Stimulated activated CD4-positive, alpha-beta T cell treated with anti-CD3 and anti-CD28 coated beads, TNF-alpha, amount 100 ng/mL, for 4 hours (primary cell): ENCODE measurements at regions not wholly inside any gene's neighbourhood (a gene's known extent, or its start where the extent isn't known, plus 50 kb on each side); places are given as distances from the start of the nearest gene placed in this dataset.

Source experiments
- DNase-seq, 3 experiments: peaks; one replicate each; pipeline ENCODE4 v3.0.0-alpha.2; 2020; ENCODE audit warnings: low read depth in 3 of 3

DNA sequence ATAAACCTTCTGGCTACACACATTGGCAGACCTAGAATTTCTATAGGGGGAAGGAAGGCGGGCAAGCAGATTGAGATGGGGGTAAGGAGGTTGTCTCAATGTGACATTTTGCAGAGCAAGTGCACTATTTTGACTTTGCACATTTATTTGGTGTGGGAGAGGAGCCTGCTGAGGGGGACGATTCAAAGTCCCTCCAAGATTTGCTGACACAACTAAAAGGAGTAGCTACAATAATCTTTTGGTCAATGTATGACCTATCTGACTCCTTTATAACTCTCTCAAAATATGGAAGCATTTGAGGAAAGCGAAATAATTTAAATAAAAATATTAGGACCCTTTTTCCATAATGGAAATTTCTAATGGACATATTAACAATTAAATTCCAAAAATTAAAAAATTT lies 274.9 kb upstream of the PPARGC1A start:
- no peak for DNase-seq

DNA sequence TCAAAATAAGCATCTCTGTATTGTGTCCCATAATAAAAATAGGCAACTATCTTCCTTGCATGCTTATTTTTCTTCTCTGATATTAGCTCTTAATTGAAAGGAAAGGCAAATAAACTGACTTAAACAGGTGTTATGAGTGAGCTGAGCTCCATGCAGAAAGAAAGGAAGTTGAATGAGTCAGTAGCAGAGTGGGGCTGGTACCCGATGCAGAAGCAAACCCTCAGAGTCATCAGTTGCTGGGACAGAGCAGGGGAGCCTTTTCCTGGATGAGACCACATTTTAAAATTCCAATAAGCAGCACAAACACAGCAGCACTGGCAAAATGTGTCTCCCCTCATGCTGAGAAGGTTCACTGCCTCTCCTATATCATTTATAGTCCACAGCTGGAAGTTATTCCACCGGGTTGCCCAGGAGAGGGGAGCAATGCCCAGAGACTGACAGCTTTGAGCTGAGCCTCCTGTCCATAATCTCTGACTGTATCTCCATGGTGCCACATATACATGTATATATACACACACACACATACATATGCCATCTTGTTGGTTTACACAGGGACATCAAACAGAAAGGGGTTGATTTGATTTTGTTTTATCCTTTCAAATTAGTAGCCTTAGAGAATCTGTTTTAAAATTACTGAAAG lies 274.3 kb upstream of the PPARGC1A start:
- DNase-seq: no peak

DNA sequence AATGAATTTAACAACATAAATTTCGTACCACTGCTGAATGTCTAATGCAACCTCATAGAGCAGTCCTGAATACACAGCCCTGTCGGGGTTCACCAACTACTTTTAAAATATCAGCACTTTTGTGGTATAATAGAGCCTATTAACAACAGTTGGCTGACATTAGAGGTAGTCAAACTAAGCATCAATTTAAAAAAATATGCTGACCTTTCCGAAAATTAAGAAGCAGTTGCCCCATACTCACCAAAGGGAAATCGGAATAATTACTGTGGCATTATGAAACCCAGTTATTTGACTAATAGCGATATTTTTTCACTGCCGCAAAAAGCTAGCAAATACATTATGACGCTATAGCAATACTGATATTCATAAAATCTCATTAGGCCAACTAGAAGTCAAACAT lies 273.5 kb upstream of the PPARGC1A start:
- DNase-seq: no peak

DNA sequence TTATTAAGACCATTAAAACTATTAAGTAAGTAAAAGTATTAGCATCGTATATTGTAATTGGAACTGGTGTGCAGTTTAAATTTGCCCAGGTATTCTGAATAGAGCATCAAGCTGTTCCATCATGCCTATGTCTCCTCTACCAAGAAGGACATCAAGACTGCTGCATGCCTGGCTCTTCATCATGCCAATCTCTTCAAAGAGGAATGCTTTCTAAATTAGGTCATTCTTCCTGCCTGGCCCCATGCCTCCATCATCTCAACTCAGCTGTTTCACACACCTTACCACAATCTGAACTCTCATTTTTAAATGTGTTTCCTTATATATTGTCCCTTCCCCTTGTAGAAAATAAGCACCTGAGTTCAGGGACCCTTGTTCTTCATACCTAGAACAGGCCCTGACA lies 270.5 kb upstream of the PPARGC1A start:
- no peak for DNase-seq

DNA sequence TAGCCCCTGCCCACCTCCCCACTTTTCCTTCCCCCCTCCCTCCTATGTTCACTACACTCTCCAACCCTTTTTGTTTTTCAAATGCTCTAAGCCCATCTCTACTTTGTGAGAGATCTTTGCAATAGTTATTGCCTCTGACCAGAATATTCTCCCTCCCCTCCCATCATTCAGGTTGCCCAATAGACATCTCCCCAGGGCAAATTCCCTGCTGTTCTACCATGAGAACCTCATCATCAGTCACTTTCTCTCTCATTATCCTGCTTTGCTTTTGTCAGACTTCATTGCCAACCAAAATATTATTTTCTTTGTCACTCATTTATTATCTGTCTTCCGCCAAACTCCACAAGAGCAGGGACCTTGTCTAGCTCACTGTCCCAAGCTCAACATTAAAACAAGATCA lies 268.2 kb upstream of the PPARGC1A start:
- DNase-seq: no peak

DNA sequence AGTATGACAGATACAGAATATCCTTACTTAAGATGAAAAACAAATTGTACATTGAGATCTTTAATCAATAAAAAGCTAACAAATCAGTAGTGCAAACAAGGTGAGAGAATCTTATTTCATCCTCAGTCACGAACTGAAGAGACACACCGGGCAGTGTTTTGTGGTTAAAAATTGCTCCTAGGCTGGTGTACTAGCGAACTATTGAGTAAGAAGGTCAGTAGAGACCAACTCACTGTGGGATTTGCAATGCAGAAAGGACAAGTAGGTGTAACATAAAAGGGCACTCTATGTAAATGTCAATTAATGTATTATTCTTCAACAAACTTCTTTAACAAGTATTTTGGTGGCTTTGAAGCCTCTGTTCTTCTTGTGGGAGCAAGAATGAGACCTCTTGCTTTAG lies 260.2 kb upstream of the PPARGC1A start:
- DNase-seq: no peak

DNA sequence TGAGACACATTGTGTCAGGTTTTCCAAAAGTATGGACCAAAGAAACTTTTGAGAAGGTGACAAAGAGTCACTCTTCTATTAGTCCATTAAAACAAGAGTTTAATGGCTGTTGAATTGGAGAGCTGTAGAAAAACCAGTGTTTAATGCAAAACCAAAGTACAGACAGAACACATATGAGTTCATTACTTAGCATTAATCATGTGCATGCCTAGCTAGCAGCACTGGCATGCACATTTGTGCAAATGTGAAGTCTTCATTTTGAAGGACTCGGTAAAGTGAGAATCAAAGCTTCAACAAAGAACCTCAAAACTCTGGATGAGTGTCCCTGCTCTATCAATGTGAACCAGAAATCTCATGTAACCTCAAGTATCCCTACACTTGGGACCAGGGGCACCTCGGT lies 256.3 kb upstream of the PPARGC1A start:
- DNase-seq: no peak

DNA sequence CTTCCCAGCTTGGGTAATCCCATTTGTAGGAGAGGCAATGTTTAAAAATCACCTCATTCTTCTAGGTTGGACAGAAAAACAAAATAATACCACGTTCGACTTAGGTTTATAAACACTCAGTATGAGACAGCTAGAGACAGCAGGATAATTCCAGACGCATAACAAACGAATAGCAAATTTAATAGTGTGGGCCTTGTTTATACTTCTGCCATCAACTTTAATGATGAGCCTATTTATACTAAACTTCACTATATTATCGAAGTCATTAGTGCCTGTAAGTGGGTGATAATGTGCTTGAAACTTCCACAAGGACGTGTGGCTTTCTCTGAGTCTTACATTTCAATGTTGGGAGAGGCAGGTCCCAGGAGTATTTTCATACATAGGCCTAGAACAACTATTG lies 255.7 kb upstream of the PPARGC1A start:
- DNase-seq: no peak

DNA sequence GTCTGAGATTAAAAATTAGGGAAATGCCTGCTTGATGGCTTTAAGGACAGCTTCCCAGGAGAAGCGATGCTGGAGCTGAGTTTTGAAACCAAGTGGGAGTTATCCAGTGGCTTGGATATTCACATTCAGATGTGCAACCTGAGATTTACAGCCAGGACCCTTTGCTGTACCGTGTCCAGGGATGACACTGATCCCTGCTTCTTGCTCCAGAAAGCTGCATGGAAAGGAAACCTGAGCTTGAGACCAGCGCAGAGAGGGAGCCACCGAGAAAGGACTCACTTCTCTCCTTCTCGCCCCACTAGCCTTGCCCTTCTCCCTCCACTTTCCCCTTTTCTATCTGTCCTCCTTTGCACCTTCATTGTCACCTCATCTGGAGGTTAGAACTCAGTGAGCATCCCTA lies 254.5 kb upstream of the PPARGC1A start:
- DNase-seq: no peak

DNA sequence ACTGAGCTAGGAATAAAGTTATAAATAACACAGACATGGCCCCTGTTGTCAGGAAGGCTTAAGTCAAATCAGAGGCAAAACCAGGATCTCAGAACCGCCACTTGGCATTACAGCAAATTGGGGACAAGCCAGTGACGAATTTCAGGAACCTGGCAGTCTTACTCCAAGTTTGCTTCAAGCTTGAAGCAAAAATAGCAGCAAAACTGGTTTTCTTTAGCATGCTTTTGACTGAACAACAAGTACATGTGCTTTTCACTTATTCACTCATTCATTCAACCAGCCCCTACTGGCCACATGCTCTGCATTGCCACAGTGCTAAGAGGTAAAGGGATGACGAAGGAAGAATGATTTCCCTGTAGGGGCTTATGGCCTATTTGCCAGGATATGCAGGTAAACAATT lies 253.9 kb upstream of the PPARGC1A start:
- no peak for DNase-seq

DNA sequence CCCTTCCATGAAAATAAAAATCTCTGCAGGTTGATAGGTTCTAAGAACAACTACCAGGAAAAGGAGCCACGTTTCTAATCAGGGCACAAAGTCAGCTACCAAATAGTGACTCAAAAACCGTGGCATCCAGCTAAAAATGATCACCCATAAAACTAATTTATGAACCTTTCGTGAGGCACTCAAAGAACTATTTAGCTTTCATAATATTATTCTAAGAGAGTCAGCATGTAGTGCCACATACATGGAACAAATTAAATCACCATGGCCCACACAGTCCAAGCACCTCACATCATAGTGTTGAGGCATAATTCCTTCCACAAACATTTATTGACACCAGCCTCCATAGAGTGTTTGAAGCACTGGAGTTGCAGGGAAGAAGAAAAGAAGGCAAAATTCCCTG lies 252.0 kb upstream of the PPARGC1A start:
- DNase-seq: no peak

DNA sequence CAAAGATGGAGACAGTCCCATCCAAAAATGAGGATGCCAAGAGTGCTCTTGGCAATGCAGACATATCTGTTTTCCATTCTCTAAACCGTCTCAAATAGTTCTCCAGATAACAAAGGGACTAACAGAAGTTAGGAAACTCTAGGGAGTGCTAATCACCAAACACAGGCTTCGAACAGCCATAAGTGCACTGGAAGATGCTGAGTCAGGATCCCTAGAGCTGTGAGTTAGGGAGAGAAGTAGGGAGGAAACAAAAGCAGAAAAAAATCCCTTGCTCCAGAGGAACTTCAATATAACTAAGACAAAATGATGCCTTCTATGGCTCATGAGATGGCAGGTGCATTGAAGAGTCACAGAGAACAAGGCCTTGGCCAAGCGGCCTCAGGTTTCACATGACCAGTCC lies 251.0 kb upstream of the PPARGC1A start:
- no peak for DNase-seq

DNA sequence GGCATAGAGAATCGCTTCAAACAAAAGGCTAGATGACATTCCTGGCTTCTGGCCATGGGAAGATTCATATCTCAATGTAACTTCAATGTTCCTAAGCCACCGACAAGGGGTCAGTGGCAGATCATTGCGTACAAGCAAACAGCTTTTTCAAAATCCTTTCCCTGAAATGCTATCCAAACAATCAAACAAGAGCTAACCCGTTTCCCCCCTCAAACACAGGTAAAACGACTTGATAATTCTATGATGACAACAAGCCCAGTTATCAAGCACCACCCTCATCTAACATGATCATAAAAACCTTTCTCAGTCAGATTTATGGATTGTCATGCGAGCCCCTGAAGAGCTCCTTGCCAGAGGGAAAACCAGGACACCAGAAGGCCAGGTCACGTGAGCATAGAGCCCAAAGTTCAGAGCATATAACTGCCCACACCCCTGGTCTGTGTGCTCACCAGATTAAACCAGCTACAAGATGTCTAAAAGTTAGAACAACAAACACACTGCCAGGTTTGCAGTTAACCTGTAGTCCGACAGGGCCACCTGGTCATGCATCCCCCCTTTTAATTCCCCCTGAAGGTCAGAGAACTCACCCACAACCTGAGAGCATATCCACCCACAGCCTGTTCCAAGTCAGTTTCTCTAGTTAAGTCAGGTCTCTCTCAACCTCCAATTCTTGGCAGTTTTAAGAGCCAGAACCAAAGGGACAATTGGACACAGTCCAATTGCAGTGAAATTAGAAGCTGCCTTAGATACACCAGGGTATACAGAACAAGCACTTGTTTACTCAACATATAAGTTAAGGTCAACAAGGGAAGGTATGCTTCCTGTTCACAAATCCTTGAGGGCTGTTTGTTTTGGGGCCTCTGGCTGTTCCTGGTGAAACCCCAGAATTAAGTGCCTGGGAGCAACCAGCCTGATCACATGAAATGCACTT lies 248.1 kb upstream of the PPARGC1A start:
- DNase-seq: no peak

DNA sequence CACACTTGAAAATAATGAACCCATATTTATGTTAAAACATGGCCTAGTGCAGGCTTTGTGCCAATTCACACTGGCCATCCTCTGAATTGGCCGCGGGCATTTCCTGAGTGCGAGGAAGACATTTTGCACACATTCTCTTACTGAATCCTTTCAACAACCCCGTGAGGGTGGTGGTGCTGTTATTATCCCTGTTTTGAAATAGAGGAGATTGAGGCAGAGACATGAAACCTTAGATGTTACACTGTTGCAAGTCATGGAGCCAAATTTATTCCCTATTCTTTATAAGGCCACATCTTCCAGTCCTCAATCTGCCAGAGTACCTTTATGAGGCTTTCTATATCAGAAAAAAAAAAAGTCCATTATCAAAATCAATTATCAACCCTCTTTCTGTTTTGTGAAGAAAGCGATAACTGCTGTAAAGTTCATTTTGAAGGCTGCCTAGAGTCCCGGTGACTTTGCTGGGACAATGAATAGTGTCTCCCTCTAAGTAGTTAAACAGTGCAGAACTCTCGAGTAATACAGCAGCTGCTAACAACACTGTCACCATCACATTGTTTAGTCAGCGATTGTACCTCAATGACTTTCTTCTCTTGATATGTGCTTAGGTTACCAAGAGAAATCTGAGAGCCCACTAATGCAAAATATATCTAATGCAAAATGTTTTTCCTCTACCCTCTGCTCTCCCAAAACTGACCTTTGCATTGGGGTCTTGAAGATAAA lies 242.3 kb upstream of the PPARGC1A start:
- DNase-seq: no peak

DNA sequence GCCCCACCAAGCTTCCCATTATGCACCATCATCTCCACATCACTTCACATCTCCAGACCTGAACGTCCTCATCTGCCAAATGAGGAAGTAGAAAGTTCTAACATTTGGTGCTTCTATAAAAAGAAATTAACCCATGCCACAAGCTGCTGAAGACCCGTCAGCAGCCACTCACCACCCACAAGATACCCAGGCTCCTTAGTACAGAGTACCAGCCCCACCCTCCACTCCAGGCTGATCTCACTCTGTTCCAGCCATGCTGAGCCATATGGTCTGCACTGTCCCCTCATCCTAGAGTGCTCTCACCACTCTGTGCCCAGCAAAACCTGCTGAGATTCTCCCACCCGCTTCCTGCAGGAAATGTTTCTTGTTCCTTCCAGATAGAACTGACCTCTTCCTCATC lies 240.8 kb upstream of the PPARGC1A start:
- no peak for DNase-seq

DNA sequence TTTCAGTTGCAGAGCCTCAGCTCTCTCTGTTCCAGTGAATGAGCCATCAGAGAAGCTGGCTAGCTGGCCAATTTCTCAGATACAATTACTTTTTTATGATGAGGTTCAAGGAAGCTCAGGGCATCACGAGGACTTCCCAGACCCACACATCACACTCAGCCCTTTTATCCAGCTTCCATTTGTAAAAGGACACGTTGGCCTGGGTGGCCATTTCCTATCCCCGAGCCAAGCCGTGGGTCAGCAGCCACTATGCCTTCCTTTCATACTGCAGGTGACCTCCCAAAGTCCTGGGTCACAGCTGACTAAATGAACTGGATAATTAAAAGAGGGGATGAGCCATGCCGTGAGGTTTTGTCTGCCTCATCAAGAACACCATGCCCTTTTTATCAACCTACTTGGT lies 236.9 kb upstream of the PPARGC1A start:
- no peak for DNase-seq

DNA sequence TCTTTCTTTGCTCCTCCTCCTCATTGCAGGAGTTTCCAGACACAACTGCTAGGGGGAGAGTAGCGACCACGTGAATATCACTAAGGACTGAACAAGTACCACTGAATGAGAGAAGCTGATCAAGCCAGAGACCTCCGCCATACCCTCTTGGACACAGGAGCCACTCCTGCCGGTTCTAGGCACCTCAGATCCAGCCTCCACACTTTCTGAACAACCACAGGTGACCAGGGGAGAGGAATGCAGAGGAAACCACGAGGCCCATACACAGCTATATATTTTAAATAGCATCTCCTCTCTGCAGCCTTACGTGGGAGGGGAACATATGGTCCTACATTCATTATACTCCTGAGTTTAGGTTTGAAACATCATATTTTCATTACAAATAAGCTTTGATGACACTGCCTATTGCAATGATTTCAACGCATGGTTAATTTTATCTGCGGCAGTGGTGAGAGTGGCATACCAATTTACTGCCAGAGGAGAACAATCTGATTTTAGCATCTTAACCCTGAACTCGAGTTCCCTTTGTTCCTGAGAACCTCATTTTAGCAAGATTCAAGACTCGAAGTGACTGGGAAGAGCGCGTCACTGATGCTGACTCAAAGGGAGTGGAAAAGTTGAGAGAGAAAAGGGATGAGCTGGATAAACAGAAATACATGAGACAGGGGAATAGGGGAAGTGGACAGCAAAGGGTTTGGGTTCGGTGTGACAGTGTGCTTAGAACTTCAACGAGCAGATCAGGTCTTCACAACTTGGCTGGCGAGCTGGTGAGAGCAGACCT lies 231.7 kb upstream of the PPARGC1A start:
- DNase-seq: no peak

DNA sequence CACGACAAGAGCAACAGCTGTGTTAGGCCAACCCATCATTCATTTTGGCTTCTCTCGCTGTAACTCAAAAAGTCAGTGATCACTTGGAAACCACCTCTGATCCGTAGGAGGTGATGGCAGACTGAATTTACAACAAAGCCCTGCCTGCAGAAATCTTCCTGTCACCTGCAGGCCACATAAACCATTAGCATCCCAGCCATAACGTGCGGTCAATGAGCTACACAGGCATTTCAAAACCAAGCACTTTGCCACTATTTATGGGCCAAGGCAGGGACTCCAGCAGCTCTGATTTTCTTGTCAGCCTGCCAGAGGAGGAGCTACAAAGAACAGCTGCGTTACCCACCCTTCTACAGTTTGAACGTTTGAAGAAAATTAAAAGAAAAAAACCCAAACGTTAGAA lies 228.1 kb upstream of the PPARGC1A start:
- no peak for DNase-seq

DNA sequence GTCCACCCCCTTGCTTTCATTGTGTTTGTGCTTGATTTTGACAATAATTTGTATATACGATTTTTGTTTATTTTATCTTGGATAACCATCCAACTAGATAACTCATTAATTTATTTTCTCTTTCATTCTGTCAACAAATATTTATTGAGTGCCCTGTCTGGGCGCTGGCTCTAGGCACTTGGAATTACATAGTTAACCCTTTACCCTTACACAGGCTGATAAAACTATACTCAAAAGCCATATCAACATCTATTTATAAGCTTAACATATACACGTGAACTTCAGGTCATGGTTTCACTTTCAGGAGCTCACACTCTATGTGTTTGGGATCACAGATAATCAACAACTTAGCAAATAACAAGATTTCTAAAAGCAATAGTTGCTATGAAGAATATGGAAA lies 226.3 kb upstream of the PPARGC1A start:
- no peak for DNase-seq

DNA sequence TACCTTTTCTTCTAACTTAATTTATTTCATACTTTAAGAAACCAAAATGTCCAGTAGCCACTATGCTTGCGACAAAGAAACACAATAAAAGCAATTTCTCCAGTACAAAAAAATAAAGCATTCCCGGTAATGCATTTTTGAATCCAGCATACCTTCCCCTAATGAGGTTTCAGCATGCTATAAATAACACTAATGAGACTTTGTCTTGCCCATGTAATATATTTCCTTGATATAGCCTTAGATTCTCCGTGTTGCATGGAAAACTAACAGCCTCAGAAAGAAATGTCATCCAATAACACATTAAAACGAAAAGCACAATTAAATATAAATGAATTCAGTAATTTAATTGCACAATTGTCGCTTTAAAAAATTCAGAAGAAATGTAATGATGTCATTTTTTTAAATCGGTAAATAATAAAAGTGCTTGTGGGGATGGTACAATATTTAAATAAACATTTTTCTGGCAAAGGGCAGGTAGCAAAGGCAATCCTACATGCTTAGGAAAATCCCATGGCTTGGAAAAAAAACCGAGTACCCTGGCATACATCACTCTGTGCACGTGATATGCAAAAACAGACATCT lies 225.2 kb upstream of the PPARGC1A start:
- no peak for DNase-seq

DNA sequence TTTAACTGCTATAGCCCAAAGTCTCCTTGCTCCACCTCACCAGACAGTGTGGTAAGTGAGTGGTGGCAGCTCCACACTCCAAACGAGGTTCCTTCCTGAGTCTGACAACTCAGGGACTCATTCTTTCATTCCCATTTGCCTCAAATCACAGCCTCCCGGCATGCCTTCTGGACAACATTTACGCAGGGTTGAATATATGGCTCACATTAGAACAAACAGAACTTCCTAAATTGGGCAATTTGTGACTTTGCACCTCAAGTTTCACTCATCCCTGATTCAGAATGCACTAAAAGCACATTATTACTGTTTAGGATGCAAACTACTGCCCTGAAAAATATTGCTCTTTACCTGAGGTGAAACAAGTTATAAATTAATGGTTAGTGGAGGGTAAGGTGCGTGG lies 224.6 kb upstream of the PPARGC1A start:
- no peak for DNase-seq

DNA sequence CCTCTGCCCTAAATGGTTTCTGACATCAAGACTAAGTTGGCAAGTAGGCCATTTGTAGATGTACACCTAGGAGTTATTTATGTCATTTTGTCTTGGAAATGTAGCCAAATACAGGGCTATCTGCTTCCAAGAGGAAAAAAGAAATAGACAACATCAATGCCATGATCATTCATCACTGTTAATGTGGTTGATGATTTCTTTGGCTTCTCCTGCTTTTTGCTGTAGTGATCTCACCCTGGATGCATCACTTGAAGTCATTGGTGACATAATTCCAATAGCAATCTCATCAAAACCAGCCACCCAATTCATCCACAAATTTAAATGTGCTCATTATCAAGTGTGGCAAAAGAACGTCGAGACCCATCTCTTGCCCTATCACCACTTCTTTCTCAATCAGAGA lies 222.6 kb upstream of the PPARGC1A start:
- no peak for DNase-seq
